NCI-H1436 treated with DMSO at 0.1 percent for 48 hours (cell line): ENCODE measurements at regions not wholly inside any gene's neighbourhood (a gene's known extent, or its start where the extent isn't known, plus 50 kb on each side); places are given as distances from the start of the nearest gene placed in this dataset.

Source experiments
- DNase-seq: peaks from one replicate; lab custom pipeline; 2025; lab: John Stamatoyannopoulos, UW

- DNase-seq: no peak
Observed at GRCh38 chr2:195495966-195496365, 161.1 kb upstream of the SLC39A10 start.

GRCh38 chr2:195495351-195495750 lies 161.7 kb upstream of the SLC39A10 start:
- DNase-seq: no peak

- no peak for DNase-seq
Observed at GRCh38 chr2:195494451-195494850, 162.6 kb upstream of the SLC39A10 start.

GRCh38 chr2:195493416-195493815 lies 163.6 kb upstream of the SLC39A10 start:
- DNase-seq: no peak

GRCh38 chr2:195490319-195490718 lies 166.7 kb upstream of the SLC39A10 start:
- no peak for DNase-seq

- DNase-seq: no peak
Observed at GRCh38 chr2:195489101-195489500, 167.9 kb upstream of the SLC39A10 start.

- DNase-seq: no peak
Observed at GRCh38 chr2:195488567-195488966, 168.5 kb upstream of the SLC39A10 start.

GRCh38 chr2:195486987-195487644 lies 169.9 kb upstream of the SLC39A10 start:
- no peak for DNase-seq

GRCh38 chr2:195486520-195486919 lies 170.5 kb upstream of the SLC39A10 start:
- DNase-seq: no peak

GRCh38 chr2:195482010-195482409 lies 175.0 kb upstream of the SLC39A10 start:
- no peak for DNase-seq

GRCh38 chr2:195480121-195480520 lies 176.9 kb upstream of the SLC39A10 start:
- no peak for DNase-seq

GRCh38 chr2:195479407-195479806 lies 177.6 kb upstream of the SLC39A10 start:
- DNase-seq: no peak

GRCh38 chr2:195477996-195478382 lies 179.0 kb upstream of the SLC39A10 start:
- no peak for DNase-seq

GRCh38 chr2:195477248-195477995 lies 179.6 kb upstream of the SLC39A10 start:
- no peak for DNase-seq

GRCh38 chr2:195475336-195475735 lies 181.7 kb upstream of the SLC39A10 start:
- no peak for DNase-seq

- no peak for DNase-seq
Observed at GRCh38 chr2:195473862-195474261, 183.2 kb upstream of the SLC39A10 start.

GRCh38 chr2:195472501-195473234 lies 184.4 kb upstream of the SLC39A10 start:
- DNase-seq: no peak

- DNase-seq: no peak
Observed at GRCh38 chr2:195471807-195472206, 185.2 kb upstream of the SLC39A10 start.

GRCh38 chr2:195471163-195471562 lies 185.9 kb upstream of the SLC39A10 start:
- no peak for DNase-seq

- no peak for DNase-seq
Observed at GRCh38 chr2:195470622-195471021, 186.4 kb upstream of the SLC39A10 start.

- DNase-seq: no peak
Observed at GRCh38 chr2:195468771-195469170, 188.3 kb upstream of the SLC39A10 start.

GRCh38 chr2:195466427-195466826 lies 190.6 kb upstream of the SLC39A10 start:
- no peak for DNase-seq

- DNase-seq: no peak
Observed at GRCh38 chr2:195461010-195461409, 196.0 kb upstream of the SLC39A10 start.
